ENCODE measurements at regions not wholly inside any gene's neighbourhood (a gene's known extent, or its start where the extent isn't known, plus 50 kb on each side); places are given as distances from the start of the nearest gene placed in this dataset.
"Not testable (repeated sequence)": the region's sequence is repeated elsewhere in the genome, so short reads cannot be mapped to it uniquely, and the experiment has no call there.

- no peak for DNase-seq
Observed at GRCh38 chr9:108441726-108442125, 414.1 kb downstream of the ACTL7B start.

GRCh38 chr9:108441251-108441650 lies 414.5 kb downstream of the ACTL7B start:
- DNase-seq, result no peak

GRCh38 chr9:108439947-108440346 lies 415.8 kb downstream of the ACTL7B start:
- no peak for DNase-seq

GRCh38 chr9:108437656-108438055 lies 418.1 kb downstream of the ACTL7B start:
- DNase-seq, result no peak

- DNase-seq, result no peak
Observed at GRCh38 chr9:108436448-108436847, 419.3 kb downstream of the ACTL7B start.

GRCh38 chr9:108434502-108434901 lies 421.3 kb downstream of the ACTL7B start:
- DNase-seq, result no peak

- no peak for DNase-seq
Observed at GRCh38 chr9:108434036-108434435, 421.8 kb downstream of the ACTL7B start.

- no peak for DNase-seq
Observed at GRCh38 chr9:108430655-108431054, 425.1 kb downstream of the ACTL7B start.

- DNase-seq, result no peak
Observed at GRCh38 chr9:108427751-108428150, 428.0 kb downstream of the ACTL7B start.

GRCh38 chr9:108426421-108426940 lies 429.3 kb downstream of the ACTL7B start:
- DNase-seq, result not testable (repeated sequence)

GRCh38 chr9:108423433-108423832 lies 432.4 kb downstream of the ACTL7B start:
- DNase-seq, result no peak

- no peak for DNase-seq
Observed at GRCh38 chr9:108419379-108419778, 436.4 kb downstream of the ACTL7B start.

GRCh38 chr9:108417726-108418125 lies 438.1 kb downstream of the ACTL7B start:
- no peak for DNase-seq

GRCh38 chr9:108417312-108417711 lies 438.5 kb downstream of the ACTL7B start:
- no peak for DNase-seq

GRCh38 chr9:108416324-108416723 lies 439.5 kb downstream of the ACTL7B start:
- DNase-seq, result no peak

- no peak for DNase-seq
Observed at GRCh38 chr9:108413809-108414208, 442.0 kb downstream of the ACTL7B start.

GRCh38 chr9:108412755-108413154 lies 443.0 kb downstream of the ACTL7B start:
- no peak for DNase-seq

- DNase-seq, result no peak
Observed at GRCh38 chr9:108411632-108412031, 444.2 kb downstream of the ACTL7B start.

- DNase-seq, result no peak
Observed at GRCh38 chr9:108410161-108410560, 445.6 kb downstream of the ACTL7B start.

- no peak for DNase-seq
Observed at GRCh38 chr9:108400297-108400696, 455.5 kb downstream of the ACTL7B start.

GRCh38 chr9:108399851-108400250 lies 455.9 kb downstream of the ACTL7B start:
- no peak for DNase-seq

GRCh38 chr9:108397286-108397685 lies 458.5 kb downstream of the ACTL7B start:
- DNase-seq, result no peak

GRCh38 chr9:108396611-108397010 lies 459.2 kb downstream of the ACTL7B start:
- DNase-seq, result no peak

- no peak for DNase-seq
Observed at GRCh38 chr9:108396193-108396592, 459.6 kb downstream of the ACTL7B start.

GRCh38 chr9:108395421-108395820 lies 460.4 kb downstream of the ACTL7B start:
- DNase-seq, result no peak

- no peak for DNase-seq
Observed at GRCh38 chr9:108394726-108395125, 461.1 kb downstream of the ACTL7B start.
